Endometrial microvascular endothelial cells (primary cell): ENCODE measurements at regions not wholly inside any gene's neighbourhood (a gene's known extent, or its start where the extent isn't known, plus 50 kb on each side); places are given as distances from the start of the nearest gene placed in this dataset.

ENCODE experiments used
- in situ Hi-C: cut with HindIII; loops from 2 replicates; pipeline ENCODE4 v1.10.0; 2017; ENCODE audit warnings: low sequenced_read_pairs, low pct_unique_long_range_greater_than_20kb; ENCODE audit errors: inconsistent ontology term

- in situ Hi-C loops, result loop anchor here (25.0 kb wide), 1 partner anchor 333 kb away; no protein-coding TSS in a partner anchor
These were observed 257.1 kb downstream of the ADAMTS20 start for GRCh38 chr12:43294916-43295315.

DNA sequence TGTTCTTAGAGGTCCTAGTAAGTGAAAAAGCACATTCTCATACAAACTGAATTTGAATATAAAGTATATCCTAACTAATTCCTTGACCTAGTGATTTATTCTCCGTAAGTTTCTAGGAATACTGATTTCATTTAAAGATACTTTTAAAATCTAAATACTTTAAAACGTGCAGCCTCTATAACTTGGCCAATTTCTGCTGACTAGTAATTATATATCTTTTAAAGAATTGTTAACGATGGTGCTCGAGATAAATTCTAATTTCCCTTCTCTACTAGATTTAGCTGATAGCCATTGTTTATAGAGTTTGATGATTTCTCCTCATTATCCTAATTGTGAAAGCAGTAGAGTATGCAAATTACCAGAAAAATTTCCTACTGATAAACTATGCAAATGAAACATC, 257.9 kb downstream of the ADAMTS20 start:
- in situ Hi-C loops, result loop anchor here (25.0 kb wide), 1 partner anchor 332 kb away; no protein-coding TSS in a partner anchor

DNA sequence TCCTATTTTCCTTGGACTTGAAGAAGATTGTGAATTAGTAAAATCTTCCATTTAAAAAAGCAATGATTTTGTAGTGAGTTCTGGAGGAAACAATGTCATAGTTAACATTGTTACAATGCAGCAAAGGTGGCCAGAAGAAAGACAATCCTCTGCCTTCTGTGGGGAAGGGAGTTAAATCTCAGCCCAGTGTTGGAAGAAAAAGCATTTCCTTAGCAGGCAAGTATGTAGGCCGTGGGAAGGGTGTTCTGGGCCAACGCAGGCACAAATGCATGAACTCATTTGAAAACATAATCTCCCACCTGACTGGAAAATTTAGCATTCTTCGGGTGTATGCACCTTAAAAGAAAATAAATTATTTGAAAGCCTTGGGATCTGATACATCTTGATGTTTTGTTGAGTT, 258.6 kb downstream of the ADAMTS20 start:
- in situ Hi-C loops, result loop anchor here (25.0 kb wide), 1 partner anchor 331 kb away; no protein-coding TSS in a partner anchor

DNA sequence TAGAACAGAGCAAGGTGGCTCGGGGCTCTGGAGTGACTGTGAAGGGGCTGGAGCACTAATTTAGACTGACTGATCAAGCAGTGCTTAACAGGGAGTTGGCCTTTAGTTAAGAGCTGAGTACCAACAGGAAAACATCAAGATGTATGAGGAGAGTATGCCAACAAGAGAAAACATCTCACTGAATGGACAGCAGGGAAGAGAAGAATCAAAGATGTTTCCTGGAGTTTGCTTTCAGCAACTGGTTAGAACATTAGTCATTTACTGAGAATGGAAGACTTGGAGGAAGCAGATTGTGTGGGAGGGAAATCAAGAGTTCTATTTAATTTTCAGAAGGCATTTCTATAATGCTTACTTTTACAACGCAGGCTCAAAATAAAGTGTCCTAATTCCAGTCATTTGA, 259.3 kb downstream of the ADAMTS20 start:
- in situ Hi-C loops, result loop anchor here (25.0 kb wide), 1 partner anchor 330 kb away; no protein-coding TSS in a partner anchor

DNA sequence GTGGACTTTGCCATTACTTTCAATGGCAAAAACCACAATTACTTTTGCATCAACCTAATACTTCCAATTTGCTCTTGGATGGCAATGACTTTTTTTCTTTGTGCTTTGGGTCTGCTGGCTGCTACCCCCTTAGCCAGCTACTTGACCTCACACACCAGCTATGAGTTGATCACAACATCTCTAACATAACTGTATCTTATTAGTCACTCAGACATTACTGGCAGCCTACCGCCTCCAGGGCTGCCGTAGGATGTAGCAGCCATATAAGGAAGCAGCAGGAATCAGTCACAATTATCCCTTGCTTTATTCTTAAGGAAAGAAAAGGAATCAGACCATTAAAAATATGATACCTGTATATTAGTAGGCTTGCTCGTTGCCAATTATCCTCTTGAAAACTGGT, 260.5 kb downstream of the ADAMTS20 start:
- in situ Hi-C loops, result loop anchor here (25.0 kb wide), 1 partner anchor 329 kb away; no protein-coding TSS in a partner anchor

DNA sequence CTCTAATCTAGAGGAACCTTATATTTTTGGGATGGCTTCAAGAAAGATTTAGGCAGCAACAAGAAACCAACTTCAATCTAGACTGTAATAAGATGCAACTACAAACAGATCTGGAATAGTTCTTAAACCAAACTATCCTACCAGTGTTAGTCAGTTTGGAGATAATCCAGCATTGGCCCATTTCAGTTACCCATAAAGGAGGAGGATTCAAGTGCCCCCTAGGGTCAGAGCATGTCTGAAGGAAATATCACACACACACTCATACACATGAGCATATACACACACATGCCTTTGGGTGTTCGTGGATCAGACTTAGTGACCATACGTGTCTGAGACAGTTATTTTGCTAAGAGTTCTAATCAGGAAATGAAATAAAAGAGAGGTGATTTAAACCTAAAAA, 261.2 kb downstream of the ADAMTS20 start:
- in situ Hi-C loops, result loop anchor here (25.0 kb wide), 1 partner anchor 329 kb away; no protein-coding TSS in a partner anchor

- in situ Hi-C loops, result loop anchor here (10.0 to 25.0 kb wide), 2 partner anchors 327 to 955 kb away; no protein-coding TSS in a partner anchor
These were observed 262.6 kb downstream of the ADAMTS20 start for GRCh38 chr12:43289426-43289801.

GRCh38 chr12:43288671-43289425, 263.2 kb downstream of the ADAMTS20 start:
- in situ Hi-C loops, result loop anchor here (10.0 to 25.0 kb wide), 2 partner anchors 327 to 954 kb away; no protein-coding TSS in a partner anchor

- in situ Hi-C loops, result loop anchor here (10.0 to 25.0 kb wide), 2 partner anchors 326 to 953 kb away; no protein-coding TSS in a partner anchor
These were observed 264.2 kb downstream of the ADAMTS20 start for GRCh38 chr12:43287706-43288383.

DNA sequence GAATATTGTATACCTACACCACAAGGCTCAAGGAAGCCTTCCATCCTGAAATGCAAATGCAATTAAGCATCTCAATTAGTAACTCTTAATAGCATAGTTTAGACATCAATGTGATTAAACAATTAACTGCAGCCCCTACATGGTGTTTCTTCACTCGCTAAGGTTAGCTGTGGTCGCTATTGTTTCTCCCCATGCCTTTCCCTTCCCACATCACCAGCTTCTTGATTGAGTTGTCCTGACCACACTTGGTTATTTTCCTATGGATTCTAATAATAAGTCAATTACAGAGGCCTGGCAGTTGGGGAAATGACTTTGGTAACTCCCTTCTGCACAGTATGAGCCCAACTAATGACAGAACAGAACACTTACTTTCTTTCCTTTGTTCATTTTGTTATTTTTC, 265.0 kb downstream of the ADAMTS20 start:
- in situ Hi-C loops, result loop anchor here (10.0 to 25.0 kb wide), 2 partner anchors 325 to 952 kb away; no protein-coding TSS in a partner anchor

DNA sequence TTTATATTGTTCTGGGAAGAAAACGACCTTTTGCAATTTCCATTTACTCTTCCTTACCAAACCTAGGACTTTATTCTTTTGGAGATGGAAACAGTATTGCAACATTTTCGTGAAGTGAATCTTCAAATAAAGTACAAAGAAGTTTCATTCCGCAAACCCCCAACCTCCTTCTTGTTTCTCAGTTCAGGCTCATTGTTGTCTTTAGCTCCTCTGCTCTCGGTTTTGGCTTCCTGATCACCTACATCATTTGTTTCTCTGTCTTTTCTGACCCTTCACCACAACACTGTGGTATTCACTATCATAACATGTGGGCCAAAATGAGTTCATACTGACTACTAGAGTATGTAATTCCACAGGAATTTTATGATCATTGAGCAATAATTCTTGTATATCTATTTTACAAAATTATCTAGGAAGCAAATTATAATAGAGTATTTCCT, 266.8 kb downstream of the ADAMTS20 start:
- in situ Hi-C loops, result loop anchor here (10.0 to 25.0 kb wide), 2 partner anchors 323 to 950 kb away; no protein-coding TSS in a partner anchor

DNA sequence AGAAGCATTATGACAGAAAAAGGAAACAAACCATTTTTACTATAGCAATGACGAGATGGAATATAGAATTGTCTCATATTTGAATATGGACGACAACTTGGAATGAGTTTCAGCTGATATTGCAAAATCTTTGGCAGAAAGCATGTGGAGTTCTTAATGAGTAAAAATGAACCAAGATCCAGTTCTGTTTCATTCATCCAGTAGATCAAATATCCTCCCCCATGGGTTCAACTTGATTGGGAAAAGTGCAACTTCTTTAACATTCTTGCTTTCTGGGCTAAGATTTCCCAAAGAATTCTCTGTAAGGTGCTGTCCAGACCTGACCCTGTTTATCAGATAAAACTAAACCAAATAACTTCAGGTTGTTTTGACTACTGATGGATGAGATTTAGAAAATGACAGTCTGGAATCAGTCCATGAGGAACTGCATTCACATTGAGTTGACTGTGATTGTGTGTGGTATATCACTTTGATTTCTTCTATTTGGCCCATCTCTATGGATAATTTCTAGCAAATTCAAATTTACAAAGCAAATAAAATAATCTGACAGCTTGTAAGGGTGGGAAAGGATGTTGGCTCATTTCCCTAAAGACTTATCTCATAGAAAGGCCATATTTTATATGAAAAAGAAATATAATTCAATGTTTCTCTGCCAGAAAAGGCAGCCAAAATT, 267.4 kb downstream of the ADAMTS20 start:
- in situ Hi-C loops, result loop anchor here (10.0 to 25.0 kb wide), 2 partner anchors 322 to 950 kb away; no protein-coding TSS in a partner anchor

- in situ Hi-C loops, result loop anchor here (10.0 to 25.0 kb wide), 2 partner anchors 321 to 948 kb away; no protein-coding TSS in a partner anchor
These were observed 268.8 kb downstream of the ADAMTS20 start for GRCh38 chr12:43283206-43283605.

DNA sequence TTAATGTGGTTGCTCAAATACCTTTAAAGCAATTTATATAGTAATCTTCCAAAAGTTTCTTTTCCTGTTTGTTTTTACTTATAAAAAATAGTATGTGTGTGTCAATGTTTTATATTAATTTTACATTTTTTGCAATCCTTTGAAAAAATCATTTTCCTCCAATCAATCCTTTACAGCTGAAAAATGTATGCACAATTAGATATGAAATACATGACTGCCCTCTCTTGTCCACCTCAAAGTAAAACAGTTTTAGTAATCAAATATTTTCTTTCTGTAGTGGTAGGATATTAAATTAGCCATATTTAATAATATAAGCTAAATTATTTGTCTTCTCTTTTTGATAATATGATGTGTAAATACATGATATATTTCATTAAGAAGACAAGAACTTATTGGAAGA, 269.9 kb downstream of the ADAMTS20 start:
- in situ Hi-C loops, result loop anchor here (10.0 to 25.0 kb wide), 2 partner anchors 320 to 947 kb away; no protein-coding TSS in a partner anchor

- in situ Hi-C loops, result loop anchor here (10.0 to 25.0 kb wide), 2 partner anchors 319 to 947 kb away; no protein-coding TSS in a partner anchor
These were observed 270.4 kb downstream of the ADAMTS20 start for GRCh38 chr12:43281563-43281962.

DNA sequence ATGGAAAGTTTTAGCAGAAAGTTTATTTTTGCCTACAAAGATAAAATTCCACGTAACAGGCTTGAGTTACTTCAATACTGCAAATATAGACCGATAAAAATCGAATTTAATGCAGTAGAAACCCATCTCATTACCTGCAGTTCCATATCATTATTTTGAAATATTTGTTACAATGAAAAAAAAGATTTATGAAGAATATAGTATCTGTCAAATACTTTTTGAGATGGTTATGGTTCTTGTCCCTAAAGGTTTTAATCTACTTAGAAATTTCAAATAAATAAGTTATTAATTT, 273.5 kb downstream of the ADAMTS20 start:
- in situ Hi-C loops, result loop anchor here (10.0 to 25.0 kb wide), 2 partner anchors 316 to 694 kb away; partner anchors contain the start of gene PRICKLE1

GRCh38 chr12:43277651-43278540, 274.1 kb downstream of the ADAMTS20 start:
- in situ Hi-C loops, result loop anchor here (10.0 to 25.0 kb wide), 2 partner anchors 316 to 693 kb away; partner anchors contain the start of gene PRICKLE1

GRCh38 chr12:43273467-43273866, 278.5 kb downstream of the ADAMTS20 start:
- in situ Hi-C loops, result loop anchor here (10.0 kb wide), 1 partner anchor 689 kb away; the partner anchor contains the start of gene PRICKLE1
